ENCODE measurements at regions not wholly inside any gene's neighbourhood (a gene's known extent, or its start where the extent isn't known, plus 50 kb on each side); places are given as distances from the start of the nearest gene placed in this dataset.

DNA sequence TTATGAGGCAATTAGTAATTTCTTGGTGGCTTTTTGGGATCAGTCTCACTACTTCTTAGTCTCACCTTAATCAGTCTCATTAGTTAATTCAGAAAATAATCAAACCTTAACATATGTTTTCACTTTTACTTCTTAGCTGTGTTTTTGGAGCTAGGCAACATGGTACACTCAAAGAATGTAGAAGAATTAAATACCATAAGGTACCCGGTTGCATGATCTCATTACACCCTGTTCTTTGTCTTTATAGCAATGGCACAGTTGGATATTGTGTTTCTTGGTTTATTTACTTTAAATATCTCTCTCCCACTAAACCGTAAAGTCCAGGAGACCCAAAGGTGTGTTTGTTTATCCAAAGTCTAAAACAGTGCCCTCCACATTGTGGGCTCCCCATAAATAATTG is 132.3 kb downstream of the TNFSF18 start:
- H3K27ac ChIP-seq (ENCODE audit: low read depth, low read length), result no peak overlapping the region
- H3K9me2 ChIP-seq (replicated peaks; ENCODE audit: control insufficient read depth, low read length), result no peaks in the 10 kb centered on the region
- no peaks in the 10 kb centered on the region for H3K4me1 ChIP-seq (ENCODE audit: control insufficient read depth, low read length)
- H3K79me2 ChIP-seq (ENCODE audit: control insufficient read depth, low read length), result no peaks in the 10 kb centered on the region
- no peak overlapping the region for H3K4me3 ChIP-seq (ENCODE audit: low read length)
- H3K36me3 ChIP-seq (ENCODE audit: control insufficient read depth, low read length), result no peaks in the 10 kb centered on the region
- no peaks in the 10 kb centered on the region for H3K27me3 ChIP-seq (ENCODE audit: control insufficient read depth, low read length)
- TF ChIP-seq, protein P1, sequence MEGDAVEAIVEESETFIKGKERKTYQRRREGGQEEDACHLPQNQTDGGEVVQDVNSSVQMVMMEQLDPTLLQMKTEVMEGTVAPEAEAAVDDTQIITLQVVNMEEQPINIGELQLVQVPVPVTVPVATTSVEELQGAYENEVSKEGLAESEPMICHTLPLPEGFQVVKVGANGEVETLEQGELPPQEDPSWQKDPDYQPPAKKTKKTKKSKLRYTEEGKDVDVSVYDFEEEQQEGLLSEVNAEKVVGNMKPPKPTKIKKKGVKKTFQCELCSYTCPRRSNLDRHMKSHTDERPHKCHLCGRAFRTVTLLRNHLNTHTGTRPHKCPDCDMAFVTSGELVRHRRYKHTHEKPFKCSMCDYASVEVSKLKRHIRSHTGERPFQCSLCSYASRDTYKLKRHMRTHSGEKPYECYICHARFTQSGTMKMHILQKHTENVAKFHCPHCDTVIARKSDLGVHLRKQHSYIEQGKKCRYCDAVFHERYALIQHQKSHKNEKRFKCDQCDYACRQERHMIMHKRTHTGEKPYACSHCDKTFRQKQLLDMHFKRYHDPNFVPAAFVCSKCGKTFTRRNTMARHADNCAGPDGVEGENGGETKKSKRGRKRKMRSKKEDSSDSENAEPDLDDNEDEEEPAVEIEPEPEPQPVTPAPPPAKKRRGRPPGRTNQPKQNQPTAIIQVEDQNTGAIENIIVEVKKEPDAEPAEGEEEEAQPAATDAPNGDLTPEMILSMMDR (IDR thresholded peaks at IDR 0.05; ENCODE audit: low read depth, low read length, poor library complexity, severe bottlenecking), result no peak
- TF ChIP-seq EZH2phosphoT487 (IDR thresholded peaks at IDR 0.05; ENCODE audit: borderline replicate concordance, low read length), result no peak
- no peak overlapping the region for H3K4me2 ChIP-seq (ENCODE audit: low read length)
- no peaks in the 10 kb centered on the region for H4K20me1 ChIP-seq (ENCODE audit: control insufficient read depth, insufficient read depth, low read depth, low read length)
- peaks cover 2% of the 10 kb centered on the region; the same call in 1 of the 2 replicates for H3K9me3 ChIP-seq (ENCODE audit: control insufficient read depth, insufficient read depth, low read length)
- H3F3A ChIP-seq (ENCODE audit: control insufficient read depth, insufficient read depth), result no peaks in the 10 kb centered on the region

DNA sequence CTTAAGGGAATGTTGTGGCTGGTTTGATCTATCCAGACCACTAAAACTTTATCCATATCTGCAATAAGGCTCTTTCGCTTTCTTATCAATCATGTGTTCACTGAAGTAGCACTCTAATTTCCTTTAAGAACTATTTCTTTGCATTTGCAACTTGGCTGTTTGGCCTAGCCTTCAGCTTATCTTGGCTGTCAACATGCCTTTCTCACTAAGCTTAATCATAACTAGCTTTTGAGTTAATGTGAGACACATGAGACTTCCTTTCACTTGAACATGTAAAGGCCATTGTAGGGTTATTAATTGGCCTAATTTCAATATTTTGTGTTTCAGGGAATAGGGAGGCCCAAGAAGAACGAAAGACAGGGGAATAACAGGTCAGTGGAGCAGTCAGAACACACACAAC is 124.7 kb downstream of the TNFSF18 start:
- H3F3A ChIP-seq (ENCODE audit: control insufficient read depth, insufficient read depth), result no peaks in the 10 kb centered on the region
- TF ChIP-seq EZH2phosphoT487 (IDR thresholded peaks at IDR 0.05; ENCODE audit: borderline replicate concordance, low read length), result no peak
- TF ChIP-seq, protein P1 (IDR thresholded peaks at IDR 0.05; ENCODE audit: low read depth, low read length, poor library complexity, severe bottlenecking), result no peak
- H4K20me1 ChIP-seq (ENCODE audit: control insufficient read depth, insufficient read depth, low read depth, low read length), result no peaks in the 10 kb centered on the region
- H3K4me2 ChIP-seq (ENCODE audit: low read length), result no peak overlapping the region
- no peak overlapping the region for H3K27ac ChIP-seq (ENCODE audit: low read depth, low read length)
- no peaks in the 10 kb centered on the region for H3K9me3 ChIP-seq (ENCODE audit: control insufficient read depth, insufficient read depth, low read length)
- no peaks in the 10 kb centered on the region for H3K36me3 ChIP-seq (ENCODE audit: control insufficient read depth, low read length)
- H3K79me2 ChIP-seq (ENCODE audit: control insufficient read depth, low read length), result no peaks in the 10 kb centered on the region
- no peaks in the 10 kb centered on the region for H3K27me3 ChIP-seq (ENCODE audit: control insufficient read depth, low read length)
- no peaks in the 10 kb centered on the region for H3K9me2 ChIP-seq (replicated peaks; ENCODE audit: control insufficient read depth, low read length)
- H3K4me3 ChIP-seq (ENCODE audit: low read length), result no peak overlapping the region
- no peaks in the 10 kb centered on the region for H3K4me1 ChIP-seq (ENCODE audit: control insufficient read depth, low read length)

DNA sequence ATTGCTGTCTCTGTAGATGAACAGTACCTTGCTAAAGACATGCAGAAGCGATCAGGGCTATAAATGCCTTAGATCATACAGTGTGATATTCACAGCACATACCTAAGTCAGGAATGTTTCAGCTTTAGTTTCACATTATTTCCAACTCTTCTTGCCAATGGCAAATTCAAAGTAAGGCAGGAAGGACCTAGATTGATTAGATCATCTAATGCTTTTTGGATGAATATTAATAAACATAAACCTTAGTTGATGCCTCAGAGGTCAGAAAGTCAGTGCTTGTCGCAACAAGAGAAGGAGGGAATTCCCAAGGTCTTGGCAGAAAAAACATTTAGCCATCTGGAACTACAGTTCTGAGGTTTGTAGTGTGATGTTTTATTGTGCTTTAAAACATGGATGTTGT is 122.3 kb downstream of the TNFSF18 start:
- TF ChIP-seq, protein P1 (IDR thresholded peaks at IDR 0.05; ENCODE audit: low read depth, low read length, poor library complexity, severe bottlenecking), result no peak
- no peak for TF ChIP-seq EZH2phosphoT487 (IDR thresholded peaks at IDR 0.05; ENCODE audit: borderline replicate concordance, low read length)
- no peaks in the 10 kb centered on the region for H3K27me3 ChIP-seq (ENCODE audit: control insufficient read depth, low read length)
- H3K4me2 ChIP-seq (ENCODE audit: low read length), result no peak overlapping the region
- H3F3A ChIP-seq (ENCODE audit: control insufficient read depth, insufficient read depth), result no peaks in the 10 kb centered on the region
- H3K9me2 ChIP-seq (replicated peaks; ENCODE audit: control insufficient read depth, low read length), result no peaks in the 10 kb centered on the region
- no peak overlapping the region for H3K4me3 ChIP-seq (ENCODE audit: low read length)
- H3K9me3 ChIP-seq (ENCODE audit: control insufficient read depth, insufficient read depth, low read length), result no peaks in the 10 kb centered on the region; the same call in 1 of the 2 replicates
- H3K27ac ChIP-seq (ENCODE audit: low read depth, low read length), result no peak overlapping the region
- no peaks in the 10 kb centered on the region for H3K79me2 ChIP-seq (ENCODE audit: control insufficient read depth, low read length)
- no peaks in the 10 kb centered on the region for H4K20me1 ChIP-seq (ENCODE audit: control insufficient read depth, insufficient read depth, low read depth, low read length)
- H3K4me1 ChIP-seq (ENCODE audit: control insufficient read depth, low read length), result no peaks in the 10 kb centered on the region
- H3K36me3 ChIP-seq (ENCODE audit: control insufficient read depth, low read length), result no peaks in the 10 kb centered on the region
